ENCODE measurements at regions not wholly inside any gene's neighbourhood (a gene's known extent, or its start where the extent isn't known, plus 50 kb on each side); places are given as distances from the start of the nearest gene placed in this dataset.
"Not testable (repeated sequence)": the region's sequence is repeated elsewhere in the genome, so short reads cannot be mapped to it uniquely, and the experiment has no call there.

- TF ChIP-seq, protein P1, sequence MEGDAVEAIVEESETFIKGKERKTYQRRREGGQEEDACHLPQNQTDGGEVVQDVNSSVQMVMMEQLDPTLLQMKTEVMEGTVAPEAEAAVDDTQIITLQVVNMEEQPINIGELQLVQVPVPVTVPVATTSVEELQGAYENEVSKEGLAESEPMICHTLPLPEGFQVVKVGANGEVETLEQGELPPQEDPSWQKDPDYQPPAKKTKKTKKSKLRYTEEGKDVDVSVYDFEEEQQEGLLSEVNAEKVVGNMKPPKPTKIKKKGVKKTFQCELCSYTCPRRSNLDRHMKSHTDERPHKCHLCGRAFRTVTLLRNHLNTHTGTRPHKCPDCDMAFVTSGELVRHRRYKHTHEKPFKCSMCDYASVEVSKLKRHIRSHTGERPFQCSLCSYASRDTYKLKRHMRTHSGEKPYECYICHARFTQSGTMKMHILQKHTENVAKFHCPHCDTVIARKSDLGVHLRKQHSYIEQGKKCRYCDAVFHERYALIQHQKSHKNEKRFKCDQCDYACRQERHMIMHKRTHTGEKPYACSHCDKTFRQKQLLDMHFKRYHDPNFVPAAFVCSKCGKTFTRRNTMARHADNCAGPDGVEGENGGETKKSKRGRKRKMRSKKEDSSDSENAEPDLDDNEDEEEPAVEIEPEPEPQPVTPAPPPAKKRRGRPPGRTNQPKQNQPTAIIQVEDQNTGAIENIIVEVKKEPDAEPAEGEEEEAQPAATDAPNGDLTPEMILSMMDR (conservative IDR thresholded peaks at IDR 0.05; ENCODE audit: low read length), result not testable (repeated sequence)
- TF ChIP-seq EZH2phosphoT487 (IDR thresholded peaks at IDR 0.05; ENCODE audit: borderline replicate concordance, low read depth, low read length), result not testable (repeated sequence)
Measured at GRCh38 chr20:51943326-51943725, 141.0 kb upstream of the SALL4 start.
